ENCODE measurements at regions not wholly inside any gene's neighbourhood (a gene's known extent, or its start where the extent isn't known, plus 50 kb on each side); places are given as distances from the start of the nearest gene placed in this dataset.

DNA sequence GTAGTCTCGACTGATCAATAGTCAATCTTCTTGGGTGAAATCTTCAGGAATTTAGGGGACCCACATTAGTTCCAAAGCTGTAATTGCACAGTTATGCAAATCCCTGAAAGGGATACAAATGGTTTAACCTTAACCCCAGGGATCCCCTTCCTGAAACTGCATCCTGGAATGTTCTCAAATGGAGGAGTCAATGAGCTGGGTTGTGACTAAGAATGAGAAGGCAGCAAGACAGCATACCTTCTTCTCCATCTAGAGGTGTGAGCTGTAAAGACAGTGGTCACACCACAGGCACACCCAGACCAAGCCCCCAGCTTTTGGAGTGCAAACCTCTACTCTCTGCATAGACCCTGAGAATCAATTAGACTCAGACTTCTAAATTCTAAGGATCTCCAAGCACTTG is 164.7 kb upstream of the MEIS1 start:
- DNase-seq (ENCODE audit: low spot score), result no peak
- H3K27ac ChIP-seq, result no peak overlapping the region
- TF ChIP-seq, protein P1, sequence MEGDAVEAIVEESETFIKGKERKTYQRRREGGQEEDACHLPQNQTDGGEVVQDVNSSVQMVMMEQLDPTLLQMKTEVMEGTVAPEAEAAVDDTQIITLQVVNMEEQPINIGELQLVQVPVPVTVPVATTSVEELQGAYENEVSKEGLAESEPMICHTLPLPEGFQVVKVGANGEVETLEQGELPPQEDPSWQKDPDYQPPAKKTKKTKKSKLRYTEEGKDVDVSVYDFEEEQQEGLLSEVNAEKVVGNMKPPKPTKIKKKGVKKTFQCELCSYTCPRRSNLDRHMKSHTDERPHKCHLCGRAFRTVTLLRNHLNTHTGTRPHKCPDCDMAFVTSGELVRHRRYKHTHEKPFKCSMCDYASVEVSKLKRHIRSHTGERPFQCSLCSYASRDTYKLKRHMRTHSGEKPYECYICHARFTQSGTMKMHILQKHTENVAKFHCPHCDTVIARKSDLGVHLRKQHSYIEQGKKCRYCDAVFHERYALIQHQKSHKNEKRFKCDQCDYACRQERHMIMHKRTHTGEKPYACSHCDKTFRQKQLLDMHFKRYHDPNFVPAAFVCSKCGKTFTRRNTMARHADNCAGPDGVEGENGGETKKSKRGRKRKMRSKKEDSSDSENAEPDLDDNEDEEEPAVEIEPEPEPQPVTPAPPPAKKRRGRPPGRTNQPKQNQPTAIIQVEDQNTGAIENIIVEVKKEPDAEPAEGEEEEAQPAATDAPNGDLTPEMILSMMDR (IDR thresholded peaks at IDR 0.05), result no peak
- H3K4me3 ChIP-seq, result no peak overlapping the region

DNA sequence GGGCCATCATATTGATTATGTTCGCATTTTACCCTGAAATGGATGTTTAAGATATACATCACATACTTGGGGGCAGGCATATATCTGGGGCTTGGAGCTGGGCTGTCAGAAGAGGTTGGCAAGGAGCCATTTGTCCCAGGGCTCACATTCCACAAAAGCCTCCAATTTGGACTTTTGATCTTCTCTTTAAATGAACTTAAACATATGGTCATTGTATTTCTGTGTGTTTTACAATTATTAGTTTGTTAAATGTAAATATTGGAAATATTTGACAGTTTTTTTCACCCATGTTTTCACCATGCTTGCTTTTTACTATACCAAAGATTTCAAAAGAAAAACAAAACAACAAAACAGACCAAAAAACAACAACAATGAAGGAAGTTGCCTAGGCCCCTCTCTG is 165.8 kb upstream of the MEIS1 start:
- DNase-seq (ENCODE audit: low spot score), result no peak
- Histone ChIP-seq H3K4me3 (no peak overlapping the region), H3K27ac (no peak overlapping the region)
- TF ChIP-seq, protein P1 (IDR thresholded peaks at IDR 0.05), result no peak

DNA sequence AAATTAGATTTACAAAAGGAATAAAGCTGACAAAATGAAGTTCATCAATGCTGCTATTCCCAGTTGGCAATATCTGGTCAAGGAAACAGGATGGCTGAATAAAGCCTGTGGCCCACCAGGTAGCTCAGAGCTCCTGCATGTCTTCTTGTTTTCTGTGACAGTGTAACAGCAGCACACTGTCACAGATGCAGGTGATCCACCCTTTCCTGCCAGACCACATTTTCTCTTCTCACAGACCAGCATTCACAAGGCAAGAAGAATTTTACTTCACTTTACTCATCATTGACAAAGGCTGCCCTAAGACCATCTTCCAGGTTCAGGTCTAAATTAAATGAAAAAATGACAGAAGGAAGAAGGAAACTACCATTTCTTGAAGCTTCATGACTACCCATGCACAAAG is 166.2 kb upstream of the MEIS1 start:
- Histone ChIP-seq H3K27ac (no peak overlapping the region), H3K4me3 (no peak overlapping the region)
- TF ChIP-seq, protein P1 (IDR thresholded peaks at IDR 0.05), result no peak
- DNase-seq (ENCODE audit: low spot score), result no peak

DNA sequence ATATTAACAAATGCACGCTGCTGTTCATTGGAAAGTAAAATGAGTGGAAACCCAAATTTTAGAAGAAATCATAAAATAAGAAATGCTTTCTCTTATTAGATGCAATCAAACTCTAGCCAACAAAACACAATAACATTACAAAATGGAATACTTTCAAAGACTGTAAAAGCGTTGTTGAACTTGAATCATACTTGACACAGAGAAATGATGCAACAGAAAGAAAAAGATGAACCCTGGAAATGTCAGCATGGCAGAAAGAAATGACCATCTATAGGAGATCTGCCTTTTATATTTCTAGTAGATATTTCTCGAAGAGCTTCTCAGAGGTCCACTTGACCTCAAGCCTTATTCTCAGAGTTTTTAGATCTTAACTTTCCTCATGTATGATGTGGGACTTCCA is 170.6 kb upstream of the MEIS1 start:
- Histone ChIP-seq H3K27ac (no peak overlapping the region), H3K4me3 (no peak overlapping the region)
- TF ChIP-seq, protein P1 (IDR thresholded peaks at IDR 0.05), result no peak
- DNase-seq (ENCODE audit: low spot score), result no peak

DNA sequence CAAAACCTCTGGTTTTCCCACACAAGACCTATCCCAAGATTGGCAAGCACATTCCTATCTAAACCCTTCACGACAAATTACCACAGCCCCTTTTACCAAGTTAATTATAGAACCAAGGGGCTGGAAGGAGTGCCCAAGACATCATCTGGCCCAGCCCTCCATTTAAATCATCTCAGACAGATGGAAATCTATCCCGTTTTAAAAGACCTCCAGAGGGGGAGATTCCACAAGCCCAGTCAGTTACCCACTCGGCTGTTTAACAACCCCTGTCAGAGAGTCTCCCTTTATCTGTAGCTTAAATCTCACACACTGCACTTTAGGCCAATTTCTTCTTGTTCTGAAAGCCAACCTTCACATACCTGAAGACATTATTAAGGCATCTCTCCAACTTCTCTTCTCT is 179.1 kb upstream of the MEIS1 start:
- no peak overlapping the region for H3K27ac ChIP-seq
- TF ChIP-seq, protein P1 (IDR thresholded peaks at IDR 0.05), result no peak
- no peak overlapping the region for H3K4me3 ChIP-seq
- DNase-seq (ENCODE audit: low spot score), result no peak

DNA sequence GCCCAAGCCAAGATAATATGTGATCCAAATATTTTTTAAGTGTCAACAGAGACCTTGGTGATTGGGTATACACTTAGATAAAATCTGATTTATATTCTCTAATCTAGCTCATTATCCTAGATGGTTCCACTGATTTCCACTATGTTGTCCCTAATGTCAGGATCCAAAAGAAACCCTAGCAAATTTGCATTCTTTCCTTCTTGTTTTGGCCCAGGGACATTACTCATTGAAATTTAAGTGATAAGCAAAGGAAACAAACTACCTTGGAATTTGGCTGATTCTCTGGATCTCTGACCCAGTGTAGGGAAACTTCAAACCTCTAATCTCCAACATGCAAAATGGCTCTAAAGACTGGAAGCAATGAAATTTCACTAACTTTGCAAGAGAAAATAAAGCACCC is 179.8 kb upstream of the MEIS1 start:
- TF ChIP-seq, protein P1 (IDR thresholded peaks at IDR 0.05), result no peak
- no peak overlapping the region for H3K27ac ChIP-seq
- no peak overlapping the region for H3K4me3 ChIP-seq
- DNase-seq (ENCODE audit: low spot score), result no peak

DNA sequence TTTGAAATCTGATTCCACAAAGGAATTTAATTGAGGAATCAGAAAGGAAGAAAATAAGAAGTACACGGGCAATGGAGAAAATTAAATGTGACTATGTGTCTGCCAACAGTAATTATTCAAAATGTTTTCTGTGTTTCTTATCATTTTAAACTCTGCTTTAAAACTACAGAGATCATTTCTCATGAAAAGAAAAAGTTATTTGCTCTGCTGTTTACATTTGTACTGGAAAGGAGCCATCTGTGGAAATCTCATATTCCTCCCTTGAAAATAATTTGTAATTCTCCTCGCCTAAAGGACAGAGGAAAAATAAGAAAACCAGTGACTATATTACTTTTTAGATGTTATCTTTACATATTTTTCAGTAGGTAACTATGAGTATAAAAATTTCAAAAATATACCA is 181.9 kb upstream of the MEIS1 start:
- no peak overlapping the region for H3K4me3 ChIP-seq
- H3K27ac ChIP-seq, result no peak overlapping the region
- no peak for DNase-seq (ENCODE audit: low spot score)
- TF ChIP-seq, protein P1 (IDR thresholded peaks at IDR 0.05), result no peak

Measured in coronary artery (tissue), 2 donors.